GM12878 (cell line): ENCODE measurements at regions not wholly inside any gene's neighbourhood (a gene's known extent, or its start where the extent isn't known, plus 50 kb on each side); places are given as distances from the start of the nearest gene placed in this dataset.

Experiments
- ATAC-seq: fragments of 200-7000 bp; cut with Tn5 transposase; 3 replicates; pipeline ENCODE4 v1.9.1; 2020; ENCODE audit warnings: mild to moderate bottlenecking, moderate library complexity
- BruUV-seq: library from RNA; stranded (reverse); fragments of 400-500 nt; replicated peaks from 2 replicates; lab custom pipeline; 2021; lab: Mats Ljungman, UMichigan
- CTCF ChIA-PET: fragments of 300-600 bp; sonication (Branson Sonifier 250); formaldehyde crosslinking; extraction: SDS; loops from one replicate; lab custom pipeline; 2021; ENCODE audit warnings: inconsistent platforms; lab: Yijun Ruan, JAX
- POLR2A ChIA-PET: fragments of 350-600 bp; formaldehyde crosslinking; extraction: SDS; loops from one replicate; lab custom pipeline; 2021; ENCODE audit warnings: inconsistent platforms; lab: Charles Lee
- RAD21 ChIA-PET: fragments of 300-600 bp; sonication (Branson Sonifier 250); formaldehyde crosslinking; loops from one replicate; lab custom pipeline; 2023; ENCODE audit warnings: antibody characterized with exemption; ENCODE audit not compliant: unreplicated experiment; lab: Charles Lee
- SMC1A ChIA-PET: fragments of 300-600 bp; sonication (Branson Sonifier 250); formaldehyde crosslinking; loops from one replicate; lab custom pipeline; 2023; ENCODE audit not compliant: unreplicated experiment, uncharacterized antibody; lab: Charles Lee
- DNase-seq: peaks from one replicate; pipeline ENCODE4 v3.0.0-alpha.2; 2011; ENCODE audit warnings: low read depth, low spot score
- FAIRE-seq: peaks from 3 replicates; lab custom pipeline; 2011; peaks lifted over from hg19 to GRCh38; lab: Jason Lieb, UNC
- H2AFZ ChIP-seq: 2 replicates; pipeline ENCODE4 v1.6.0; 2011; ENCODE audit warnings: low read depth, low read length, control low read depth; ENCODE audit not compliant: control insufficient read depth
- H3K27ac ChIP-seq: 2 replicates; pipeline ENCODE4 v1.5.1; 2011; ENCODE audit warnings: control low read depth; ENCODE audit not compliant: control insufficient read depth, insufficient read depth
- H3K27me3 ChIP-seq, 2 experiments: replicated peaks in 1 of 2; 2 replicates each; pipeline versions ENCODE4 v1.6.0 to v1.6.1; 2011; ENCODE audit warnings: low read length in 1 of 2; ENCODE audit not compliant: control insufficient read depth in 2 of 2, insufficient read depth in 2 of 2
- H3K36me3 ChIP-seq, 2 experiments: 2 replicates each; pipeline ENCODE4 v1.5.1; 2011; ENCODE audit warnings: low read length in 1 of 2; ENCODE audit not compliant: control insufficient read depth in 2 of 2, insufficient read depth in 2 of 2
- H3K4me1 ChIP-seq: 2 replicates; pipeline ENCODE4 v1.6.1; 2011; ENCODE audit warnings: mild to moderate bottlenecking, low read length, moderate library complexity, mixed read lengths; ENCODE audit not compliant: control insufficient read depth, insufficient read depth
- H3K4me2 ChIP-seq: 2 replicates; pipeline ENCODE4 v1.6.0; 2011; ENCODE audit warnings: control low read depth; ENCODE audit not compliant: control insufficient read depth, insufficient read depth
- H3K4me3 ChIP-seq: fragments of 200-600 bp; sonication (generic); 2 replicates; pipeline ENCODE4 v1.5.1; 2016
- H3K79me2 ChIP-seq: 2 replicates; pipeline ENCODE4 v1.6.0; 2011; ENCODE audit warnings: low read length; ENCODE audit not compliant: control insufficient read depth, insufficient read depth
- H3K9ac ChIP-seq: 2 replicates; pipeline ENCODE4 v1.8.0; 2011; ENCODE audit warnings: low read length, control low read depth, mixed read lengths; ENCODE audit not compliant: control insufficient read depth, insufficient read depth
- H3K9me3 ChIP-seq: replicated peaks from 3 replicates; pipeline ENCODE4 v1.5.1; 2011; ENCODE audit warnings: mild to moderate bottlenecking, low read length; ENCODE audit not compliant: control insufficient read depth, insufficient read depth
- H4K20me1 ChIP-seq: 2 replicates; pipeline ENCODE4 v1.6.0; 2011; ENCODE audit not compliant: control insufficient read depth, insufficient read depth
- BACH1 ChIP-seq: fragments of 450-650 bp; IDR thresholded peaks from 2 replicates; pipeline ENCODE4 v1.6.1; 2017; ENCODE audit warnings: mild to moderate bottlenecking, borderline replicate concordance
- BCL11A ChIP-seq: IDR thresholded peaks from 2 replicates; pipeline ENCODE4 v1.6.1; 2011; ENCODE audit warnings: low read depth, low read length
- BMI1 ChIP-seq: fragments of 450-650 bp; IDR thresholded peaks from 2 replicates; pipeline ENCODE4 v1.6.1; 2016; ENCODE audit warnings: mild to moderate bottlenecking, moderate library complexity, borderline replicate concordance
- CTCF ChIP-seq, 3 experiments: IDR thresholded peaks in 2 of 3; conservative IDR thresholded peaks in 1 of 3; 2 replicates each; pipeline ENCODE4 v1.5.1; 2011; ENCODE audit warnings: low read depth in 3 of 3, low read length in 3 of 3, mild to moderate bottlenecking in 3 of 3, control low read depth in 2 of 3, moderate library complexity in 2 of 3, inconsistent platforms in 1 of 3, mixed read lengths in 1 of 3; ENCODE audit not compliant: control insufficient read depth in 2 of 3, insufficient read depth in 1 of 3; ENCODE audit errors: extremely low read depth in 1 of 3
- FOXM1 ChIP-seq: IDR thresholded peaks from 2 replicates; pipeline ENCODE4 v1.6.1; 2012; ENCODE audit warnings: low read depth, mild to moderate bottlenecking, inconsistent platforms, low read length, moderate library complexity
- HCFC1 ChIP-seq: fragments of 150-350 bp; IDR thresholded peaks from 2 replicates; pipeline ENCODE4 v1.6.1; 2014; ENCODE audit warnings: low read length
- IRF3 ChIP-seq: fragments of 450-650 bp; IDR thresholded peaks from 2 replicates; pipeline ENCODE4 v1.6.1; 2014; ENCODE audit warnings: mild to moderate bottlenecking
- IRF4 ChIP-seq: IDR thresholded peaks from 2 replicates; pipeline ENCODE4 v1.6.1; 2011; ENCODE audit warnings: low read depth, low read length
- IRF5 ChIP-seq: fragments of 450-650 bp; IDR thresholded peaks from 2 replicates; pipeline ENCODE4 v1.6.1; 2017; ENCODE audit warnings: borderline replicate concordance
- KDM1A ChIP-seq: fragments of 200-600 bp; sonication (generic); IDR thresholded peaks from 2 replicates; pipeline ENCODE4 v1.6.1; 2016; ENCODE audit warnings: borderline replicate concordance
- KLF5 ChIP-seq: fragments of 450-650 bp; IDR thresholded peaks from 2 replicates; pipeline ENCODE4 v1.6.1; 2014; ENCODE audit warnings: mild to moderate bottlenecking; ENCODE audit not compliant: partially characterized antibody
- MLLT1 ChIP-seq: fragments of 450-650 bp; IDR thresholded peaks from 2 replicates; pipeline ENCODE4 v1.6.1; 2016; ENCODE audit warnings: mild to moderate bottlenecking
- PAX5 ChIP-seq: IDR thresholded peaks from 2 replicates; pipeline ENCODE4 v1.6.1; 2011; ENCODE audit warnings: low read depth, low read length, borderline replicate concordance
- RAD51 ChIP-seq: fragments of 450-650 bp; IDR thresholded peaks from 2 replicates; pipeline ENCODE4 v1.6.1; 2016; ENCODE audit warnings: moderate library complexity, mild to moderate bottlenecking, inconsistent platforms
- RCOR1 ChIP-seq: conservative IDR thresholded peaks from 2 replicates; pipeline ENCODE4 v1.6.1; 2012; ENCODE audit warnings: low read depth, low read length, improper control_type of control experiment
- SMC3 ChIP-seq: IDR thresholded peaks from 2 replicates; pipeline ENCODE4 v1.6.1; 2011; ENCODE audit warnings: low read length, improper control_type of control experiment, borderline replicate concordance
- TBL1XR1 ChIP-seq: IDR thresholded peaks from 2 replicates; pipeline ENCODE4 v1.6.1; 2012; ENCODE audit warnings: low read depth, low read length, improper control_type of control experiment
- in situ Hi-C: fragments of 300-500 bp; cut with MboI; formaldehyde crosslinking; loops from 9 replicates; pipeline ENCODE4 v1.14.3; 2018; ENCODE audit warnings: mixed read lengths
- intact Hi-C: fragments of 100-400 bp; cut with micrococcal nuclease; formaldehyde crosslinking; loops from one replicate; pipeline ENCODE4 v1.14.2; 2022; ENCODE audit not compliant: unreplicated experiment

- RAD21 ChIA-PET, result no interaction called here
These were observed 900.3 kb upstream of the ROBO1 start for GRCh38 chr3:80668100-80668499.

More at GRCh38 chr3:80668100-80668499, 900.3 kb upstream of the ROBO1 start:
- H3K27ac ChIP-seq, result no peak overlapping the region
- DNase-seq (no peak), FAIRE-seq (no peak), ATAC-seq (no peak)
- in situ Hi-C loops, result no loop called here
- H3K79me2 ChIP-seq, result no peaks in the 10 kb centered on the region
- H2AFZ ChIP-seq, result no peak overlapping the region
- TF ChIP-seq PAX5 (no peak), KDM1A (no peak), KLF5 (no peak), HCFC1 (no peak), MLLT1 (no peak), IRF4 (no peak), SMC3 (no peak), TBL1XR1 (no peak), BMI1 (no peak), RCOR1 (no peak), FOXM1 (no peak), CTCF (IDR thresholded peaks at IDR 0.05 in 2 of 3, conservative IDR thresholded peaks at IDR 0.05 in 1 of 3; ENCODE audit: control insufficient read depth in 2 of 3, extremely low read depth in 1 of 3, insufficient read depth in 1 of 3, low read depth in 3 of 3, low read length in 3 of 3) (no peak), RAD51 (no peak), IRF3 (no peak), BCL11A (no peak), BACH1 (no peak), IRF5 (no peak)
- POLR2A ChIA-PET, result no interaction called here
- BruUV-seq, result no TSS peak
- SMC1A ChIA-PET, result no interaction called here
- H3K9me3 ChIP-seq, result no peaks in the 10 kb centered on the region
- intact Hi-C loops, result no loop called here
- CTCF ChIA-PET, result no interaction called here
- H3K27me3 ChIP-seq, result no peaks in the 10 kb centered on the region
- no peak overlapping the region for H3K4me3 ChIP-seq
- no peak overlapping the region for H3K4me2 ChIP-seq
- H4K20me1 ChIP-seq, result no peaks in the 10 kb centered on the region
- H3K36me3 ChIP-seq, result no peaks in the 10 kb centered on the region
- H3K4me1 ChIP-seq, result no peaks in the 10 kb centered on the region
- H3K9ac ChIP-seq, result no peak overlapping the region
